ENCODE measurements at regions not wholly inside any gene's neighbourhood (a gene's known extent, or its start where the extent isn't known, plus 50 kb on each side); places are given as distances from the start of the nearest gene placed in this dataset.

DNA sequence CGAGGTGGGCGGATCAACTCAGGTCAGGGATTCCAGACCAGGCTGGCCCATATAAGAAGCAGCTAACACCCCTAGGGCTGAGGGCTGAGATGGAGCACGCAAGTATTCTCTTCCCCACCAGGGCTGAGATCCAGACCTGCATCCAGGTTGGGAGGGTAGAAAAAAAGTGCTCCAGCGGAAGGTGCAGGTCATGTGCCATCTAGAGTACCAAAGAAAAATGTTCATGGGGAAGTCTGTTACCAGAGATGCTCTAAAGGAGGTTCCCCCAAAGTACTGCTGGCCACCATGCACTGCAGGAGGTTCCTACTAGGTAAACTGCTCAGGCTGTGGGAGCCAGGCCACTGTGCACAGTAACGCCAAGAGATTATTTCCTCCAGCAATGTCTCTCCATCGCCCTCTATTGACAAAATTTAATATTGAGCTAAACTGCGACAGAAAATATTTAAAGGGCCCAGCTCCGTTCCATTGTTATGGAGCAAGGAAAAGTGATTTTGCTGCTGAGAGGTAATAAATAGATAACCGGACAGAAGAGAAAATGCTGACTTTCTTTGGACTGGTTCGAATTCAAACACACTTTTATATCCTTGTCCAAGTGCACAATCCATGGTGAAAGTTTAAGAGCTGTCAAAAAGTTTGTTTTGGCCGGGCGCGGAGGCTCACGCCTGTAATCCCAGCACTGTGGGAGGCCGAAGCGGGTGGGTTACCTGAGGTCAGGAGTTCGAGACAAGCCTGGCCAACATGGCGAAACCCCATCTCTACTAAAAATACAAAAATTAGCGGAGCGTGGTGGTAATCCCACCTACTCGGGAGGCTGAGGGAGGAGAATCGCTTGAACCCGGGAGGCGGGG is 159.9 kb downstream of the OR2B2 start:
- in situ Hi-C loops (cut with MboI; ENCODE audit: low sequenced_read_pairs) (loop anchor here (5.0 kb wide), 1 partner anchor 235 kb away; no protein-coding TSS in a partner anchor), intact Hi-C loops (cut with micrococcal nuclease) (loop anchor here (1.0 to 5.0 kb wide), 11 partner anchors 63 to 590 kb away; partner anchors contain the start of gene ZNF184), dilution Hi-C loops (cut with HindIII; ENCODE audit: low sequenced_read_pairs, unreplicated experiment) (no loop called here)
- no peak overlapping the region for H4K5ac ChIP-seq (ENCODE audit: low read depth, low read length)
- no peak overlapping the region for H2BK120ac ChIP-seq (ENCODE audit: low read depth, low read length)
- H3K9me1 ChIP-seq (ENCODE audit: insufficient read depth, low read length) = no peaks in the 10 kb centered on the region
- H3K4me1 ChIP-seq (ENCODE audit: control insufficient read depth, insufficient read depth, low read length) = no peaks in the 10 kb centered on the region
- TF ChIP-seq MXI1 (IDR thresholded peaks at IDR 0.05; ENCODE audit: borderline replicate concordance, low read depth, low read length) (no peak), RAD21 (IDR thresholded peaks at IDR 0.05; ENCODE audit: low read length) (peak; percentile 70), BHLHE40 (IDR thresholded peaks at IDR 0.05; ENCODE audit: low read depth, low read length) (0 out of 2 replicates have a peak, but pooled peaks have one; percentile 8), SMC3 (IDR thresholded peaks at IDR 0.05; ENCODE audit: low read depth, low read length) (peak; percentile 52)
- TF ChIP-seq, protein P1, sequence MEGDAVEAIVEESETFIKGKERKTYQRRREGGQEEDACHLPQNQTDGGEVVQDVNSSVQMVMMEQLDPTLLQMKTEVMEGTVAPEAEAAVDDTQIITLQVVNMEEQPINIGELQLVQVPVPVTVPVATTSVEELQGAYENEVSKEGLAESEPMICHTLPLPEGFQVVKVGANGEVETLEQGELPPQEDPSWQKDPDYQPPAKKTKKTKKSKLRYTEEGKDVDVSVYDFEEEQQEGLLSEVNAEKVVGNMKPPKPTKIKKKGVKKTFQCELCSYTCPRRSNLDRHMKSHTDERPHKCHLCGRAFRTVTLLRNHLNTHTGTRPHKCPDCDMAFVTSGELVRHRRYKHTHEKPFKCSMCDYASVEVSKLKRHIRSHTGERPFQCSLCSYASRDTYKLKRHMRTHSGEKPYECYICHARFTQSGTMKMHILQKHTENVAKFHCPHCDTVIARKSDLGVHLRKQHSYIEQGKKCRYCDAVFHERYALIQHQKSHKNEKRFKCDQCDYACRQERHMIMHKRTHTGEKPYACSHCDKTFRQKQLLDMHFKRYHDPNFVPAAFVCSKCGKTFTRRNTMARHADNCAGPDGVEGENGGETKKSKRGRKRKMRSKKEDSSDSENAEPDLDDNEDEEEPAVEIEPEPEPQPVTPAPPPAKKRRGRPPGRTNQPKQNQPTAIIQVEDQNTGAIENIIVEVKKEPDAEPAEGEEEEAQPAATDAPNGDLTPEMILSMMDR (conservative IDR thresholded peaks at IDR 0.05; ENCODE audit: low read depth, low read length) = peak; percentile 90
- H3K79me1 ChIP-seq (ENCODE audit: low read depth in 1 of 2, low read length in 2 of 2) = no peaks in the 10 kb centered on the region
- no peaks in the 10 kb centered on the region for H4K20me1 ChIP-seq (ENCODE audit: insufficient read depth, low read length)
- H3K4ac ChIP-seq (ENCODE audit: low read depth, low read length) = no peak overlapping the region
- no peak overlapping the region for H4K91ac ChIP-seq (ENCODE audit: insufficient read depth, low read depth, low read length)
- no peak overlapping the region for H2BK15ac ChIP-seq (ENCODE audit: low read depth, low read length)
- CTCF ChIA-PET = interaction anchor here (0.6 to 2.2 kb wide), 9 partner anchors 9 to 1180 kb away, joined by 3 to 22 read pairs (median 3); no protein-coding TSS in a partner anchor
- H3K23ac ChIP-seq (ENCODE audit: low read depth, low read length) = no peak overlapping the region
- BruUV-seq (replicated peaks) = no TSS peak
- peak; percentile 86 for ATAC-seq (ENCODE audit: low read depth)
- no peak overlapping the region for H3K27ac ChIP-seq (ENCODE audit: insufficient read depth, low read length)
- H3K18ac ChIP-seq (ENCODE audit: low read depth, low read length) = no peak overlapping the region
- H3K14ac ChIP-seq (replicated peaks; ENCODE audit: low read depth, low read length) = no peak overlapping the region
- no peak overlapping the region for H3K56ac ChIP-seq (ENCODE audit: extremely low read depth, insufficient read depth, low read length)
- H4K8ac ChIP-seq (ENCODE audit: low read depth in 2 of 2, low read length in 2 of 2) = no peak overlapping the region
- POLR2A ChIA-PET (ENCODE audit: unreplicated experiment) = interaction anchor here (0.6 kb wide), 2 partner anchors 121 to 278 kb away, joined by 3 to 4 read pairs; no protein-coding TSS in a partner anchor
- 0% methylated on average over 3 of the region's 24 CpGs; no CpG with 5 or more reads in 1 of the 2 experiments for WGBS, 2 experiments (ENCODE audit: extremely low coverage in 2 of 2, insufficient read length in 1 of 2)
- no peaks in the 10 kb centered on the region for H3K36me3 ChIP-seq (ENCODE audit: control insufficient read depth, insufficient read depth, low read length)
- no peak overlapping the region for H2AK9ac ChIP-seq (replicated peaks; ENCODE audit: low read depth, low read length, poor library complexity)
- H3K4me2 ChIP-seq (ENCODE audit: low read depth, low read length) = peak overlapping the region; percentile 94
- peaks cover 2% of the 10 kb centered on the region for H3K27me3 ChIP-seq (ENCODE audit: control insufficient read depth, insufficient read depth, low read length)
- H3K4me3 ChIP-seq (ENCODE audit: insufficient read depth, low read depth, low read length) = peak overlapping the region; percentile 99
- H2BK5ac ChIP-seq (ENCODE audit: low read depth, low read length, poor library complexity, severe bottlenecking) = no peak overlapping the region
- no peak overlapping the region for H2BK20ac ChIP-seq (ENCODE audit: low read depth, low read length)
- H2AFZ ChIP-seq (replicated peaks; ENCODE audit: low read length, poor library complexity) = peak overlapping the region; percentile 69
- peak; percentile 76 for DNase-seq
- no peak overlapping the region for H2AK5ac ChIP-seq (ENCODE audit: low read depth, low read length)
- H3K9ac ChIP-seq (ENCODE audit: low read depth, low read length) = no peak overlapping the region
- H3K9me3 ChIP-seq (ENCODE audit: control insufficient read depth, insufficient read depth, low read length) = no peaks in the 10 kb centered on the region

Data from IMR-90 (cell line).